Large intestine (tissue), 3 donors: ENCODE measurements at regions not wholly inside any gene's neighbourhood (a gene's known extent, or its start where the extent isn't known, plus 50 kb on each side); places are given as distances from the start of the nearest gene placed in this dataset.

Experiments
- DNase-seq, 2 donors: peaks; one replicate each; pipeline versions ENCODE4 v3.0.0 to v3.0.0-alpha.2; 2013
- H3K27ac ChIP-seq: one replicate; pipeline ENCODE4 v1.5.1; 2013; ENCODE audit warnings: low read length
- H3K27me3 ChIP-seq: 2 replicates; pipeline ENCODE4 v1.6.1; 2013; ENCODE audit warnings: low read length; ENCODE audit not compliant: control insufficient read depth, insufficient read depth
- H3K36me3 ChIP-seq: 2 replicates; pipeline ENCODE4 v1.6.1; 2013; ENCODE audit warnings: low read length; ENCODE audit not compliant: control insufficient read depth, insufficient read depth
- H3K4me1 ChIP-seq: one replicate; pipeline ENCODE4 v1.6.1; 2013; ENCODE audit warnings: low read length; ENCODE audit not compliant: control insufficient read depth, insufficient read depth
- H3K4me3 ChIP-seq: one replicate; pipeline ENCODE4 v1.5.1; 2013; ENCODE audit warnings: low read length
- H3K9me3 ChIP-seq: one replicate; pipeline ENCODE4 v1.6.1; 2013; ENCODE audit warnings: mild to moderate bottlenecking, low read depth, low read length, moderate library complexity; ENCODE audit not compliant: control insufficient read depth
- WGBS: methylation state at CpG from one replicate; pipeline ENCODE4 v1.1.5; 2013; ENCODE audit warnings: low lambda C conversion rate; ENCODE audit not compliant: insufficient coverage; 5-methylcytosine and 5-hydroxymethylcytosine counted together

DNA sequence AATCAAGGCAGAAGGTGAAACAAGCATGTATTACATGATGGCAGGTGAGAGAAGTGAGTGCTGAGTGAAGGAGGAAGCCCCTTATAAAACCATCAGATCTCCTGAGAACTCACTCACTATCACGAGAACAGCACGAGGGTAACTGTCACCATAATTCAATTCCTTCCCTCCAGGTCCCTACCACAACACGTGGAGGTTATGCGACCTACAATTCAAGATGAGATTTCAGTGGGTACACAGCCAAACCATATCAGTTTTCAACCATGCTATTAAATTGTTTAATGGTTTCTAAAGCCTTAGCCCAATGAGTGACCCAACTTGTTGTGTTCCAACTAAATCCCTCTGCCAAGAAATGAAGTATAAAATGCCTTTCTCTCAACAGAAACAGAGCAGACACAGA is 519.8 kb downstream of the GBA3 start:
- no CpG with 5 or more reads among the region's 4 CpGs for WGBS
- Histone ChIP-seq H3K36me3 (no peaks in the 10 kb centered on the region), H3K4me3 (no peak overlapping the region), H3K4me1 (no peaks in the 10 kb centered on the region), H3K27ac (no peak overlapping the region), H3K9me3 (no peaks in the 10 kb centered on the region), H3K27me3 (no peaks in the 10 kb centered on the region)
- DNase-seq, result no peak

DNA sequence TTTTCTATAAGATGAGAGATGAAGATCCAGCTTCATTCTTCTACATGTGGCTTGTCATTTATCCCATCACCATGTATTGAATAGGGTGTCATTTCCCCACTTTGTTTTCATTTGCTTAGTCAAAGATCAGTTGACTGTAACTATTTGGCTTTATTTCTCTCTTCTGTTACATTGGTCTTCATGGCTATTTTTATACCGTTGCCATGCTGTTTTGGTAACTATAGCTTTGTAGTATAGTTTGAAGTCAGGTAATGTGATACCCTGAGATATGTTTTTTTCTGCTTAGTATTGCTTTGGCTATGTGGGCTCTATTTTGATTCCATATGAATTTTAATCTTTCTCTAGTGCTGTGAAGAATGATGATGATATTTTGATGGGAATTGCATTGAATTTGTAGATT is 514.3 kb downstream of the GBA3 start:
- Histone ChIP-seq H3K27ac (no peak overlapping the region), H3K9me3 (peaks cover 3% of the 10 kb centered on the region), H3K36me3 (no peaks in the 10 kb centered on the region), H3K4me1 (no peaks in the 10 kb centered on the region), H3K27me3 (no peaks in the 10 kb centered on the region), H3K4me3 (no peak overlapping the region)
- no peak for DNase-seq
- 100% methylated on average over 1 of the region's 1 CpG for WGBS

DNA sequence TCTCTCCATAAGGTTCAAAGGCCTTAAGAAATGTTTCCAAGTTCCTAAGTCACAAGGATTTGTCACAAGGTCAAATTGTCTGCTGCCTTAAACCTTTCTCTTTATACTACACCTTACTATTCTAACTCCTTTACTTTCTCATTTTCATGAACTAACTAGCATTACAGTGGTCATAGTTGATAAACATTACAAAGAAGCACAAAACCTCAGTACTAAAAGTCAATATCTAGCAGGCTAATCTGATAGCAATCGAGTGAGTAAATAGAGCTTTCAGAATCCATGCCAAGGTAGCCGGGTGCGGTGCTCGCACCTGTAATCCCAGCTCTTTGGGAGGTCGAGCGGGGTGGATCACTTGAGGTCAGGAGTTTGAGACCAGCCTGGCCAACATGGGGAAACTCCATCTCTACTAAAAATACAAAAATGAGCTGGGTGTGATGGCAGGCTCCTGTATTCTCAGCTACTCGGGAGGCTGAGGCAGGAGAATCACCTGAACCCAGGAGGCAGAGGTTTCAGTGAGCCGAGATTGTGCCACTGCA is 510.0 kb downstream of the GBA3 start:
- H3K27ac ChIP-seq, result no peak overlapping the region
- no peaks in the 10 kb centered on the region for H3K27me3 ChIP-seq
- no peaks in the 10 kb centered on the region for H3K4me1 ChIP-seq
- H3K36me3 ChIP-seq, result no peaks in the 10 kb centered on the region
- H3K9me3 ChIP-seq, result peaks cover 3% of the 10 kb centered on the region
- no CpG with 5 or more reads among the region's 8 CpGs for WGBS
- H3K4me3 ChIP-seq, result no peak overlapping the region
- no peak for DNase-seq

DNA sequence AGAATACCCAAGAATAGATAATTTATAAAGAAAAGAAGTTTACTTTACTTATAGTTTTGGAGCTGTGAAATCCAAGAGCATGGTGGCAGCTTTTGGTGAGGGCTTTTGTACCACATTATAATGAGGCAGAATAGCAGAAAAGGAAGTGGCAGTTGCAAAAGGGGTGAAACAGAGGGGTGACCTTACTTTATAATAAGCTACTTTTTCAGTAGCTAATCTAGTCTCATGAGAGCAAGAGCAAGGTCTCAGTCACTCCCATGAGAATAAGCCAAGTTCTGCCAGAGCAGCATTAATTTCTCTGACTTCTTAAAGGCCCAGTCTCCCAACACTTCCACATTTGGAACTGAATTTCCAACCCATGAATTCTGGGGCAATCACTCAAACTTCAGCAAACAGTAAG is 502.0 kb downstream of the GBA3 start:
- H3K27me3 ChIP-seq, result no peaks in the 10 kb centered on the region
- no peak overlapping the region for H3K27ac ChIP-seq
- H3K4me1 ChIP-seq, result no peaks in the 10 kb centered on the region
- no peaks in the 10 kb centered on the region for H3K9me3 ChIP-seq
- no peaks in the 10 kb centered on the region for H3K36me3 ChIP-seq
- no peak for DNase-seq
- no peak overlapping the region for H3K4me3 ChIP-seq

DNA sequence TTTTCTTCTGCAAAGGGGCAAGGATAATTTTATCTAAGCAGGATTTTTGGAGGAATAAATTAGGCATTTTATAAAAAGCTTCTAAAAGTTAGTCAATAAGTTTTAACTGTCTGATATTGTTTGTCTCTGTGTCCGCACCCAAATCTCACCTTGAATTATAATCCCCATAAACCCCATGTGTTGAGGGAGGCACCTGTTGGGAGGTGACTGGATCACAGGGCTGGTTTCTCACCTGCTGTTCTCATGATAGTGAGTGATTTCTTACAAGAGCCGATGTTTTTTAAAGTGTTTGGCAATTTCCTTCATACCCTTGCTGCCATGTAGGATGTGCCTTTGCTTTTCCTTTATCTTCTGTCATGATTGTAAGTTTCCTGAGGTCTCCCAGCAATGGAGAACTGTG is 481.4 kb downstream of the GBA3 start:
- no peaks in the 10 kb centered on the region for H3K27me3 ChIP-seq
- no peaks in the 10 kb centered on the region for H3K9me3 ChIP-seq
- H3K27ac ChIP-seq, result no peak overlapping the region
- peaks cover 6% of the 10 kb centered on the region for H3K4me1 ChIP-seq
- DNase-seq, result no peak
- no peaks in the 10 kb centered on the region for H3K36me3 ChIP-seq
- H3K4me3 ChIP-seq, result no peak overlapping the region
- no CpG with 5 or more reads among the region's 2 CpGs for WGBS

DNA sequence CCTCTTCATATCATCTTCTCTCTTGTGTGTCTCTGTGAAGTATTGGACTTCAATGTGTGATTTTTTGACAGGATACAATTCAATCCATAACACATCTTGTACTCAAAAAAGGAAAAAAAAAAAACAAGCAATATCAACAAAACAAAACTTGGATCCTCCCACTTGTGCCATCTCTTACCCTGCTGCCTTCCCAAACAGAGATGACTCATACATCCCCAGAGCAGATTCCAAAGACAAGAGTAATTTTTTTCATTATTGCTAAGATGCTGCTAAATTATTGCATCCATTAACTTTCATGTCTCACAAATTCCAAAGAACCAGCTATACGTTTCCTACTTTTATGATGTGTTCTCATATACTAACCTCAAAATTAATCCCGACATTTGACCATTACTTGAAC is 479.2 kb downstream of the GBA3 start:
- peaks cover 6% of the 10 kb centered on the region for H3K4me1 ChIP-seq
- H3K9me3 ChIP-seq, result no peaks in the 10 kb centered on the region
- no peak overlapping the region for H3K27ac ChIP-seq
- DNase-seq, result no peak
- H3K36me3 ChIP-seq, result no peaks in the 10 kb centered on the region
- no peaks in the 10 kb centered on the region for H3K27me3 ChIP-seq
- WGBS, result 43% methylated on average over 2 of the region's 2 CpGs
- H3K4me3 ChIP-seq, result no peak overlapping the region

DNA sequence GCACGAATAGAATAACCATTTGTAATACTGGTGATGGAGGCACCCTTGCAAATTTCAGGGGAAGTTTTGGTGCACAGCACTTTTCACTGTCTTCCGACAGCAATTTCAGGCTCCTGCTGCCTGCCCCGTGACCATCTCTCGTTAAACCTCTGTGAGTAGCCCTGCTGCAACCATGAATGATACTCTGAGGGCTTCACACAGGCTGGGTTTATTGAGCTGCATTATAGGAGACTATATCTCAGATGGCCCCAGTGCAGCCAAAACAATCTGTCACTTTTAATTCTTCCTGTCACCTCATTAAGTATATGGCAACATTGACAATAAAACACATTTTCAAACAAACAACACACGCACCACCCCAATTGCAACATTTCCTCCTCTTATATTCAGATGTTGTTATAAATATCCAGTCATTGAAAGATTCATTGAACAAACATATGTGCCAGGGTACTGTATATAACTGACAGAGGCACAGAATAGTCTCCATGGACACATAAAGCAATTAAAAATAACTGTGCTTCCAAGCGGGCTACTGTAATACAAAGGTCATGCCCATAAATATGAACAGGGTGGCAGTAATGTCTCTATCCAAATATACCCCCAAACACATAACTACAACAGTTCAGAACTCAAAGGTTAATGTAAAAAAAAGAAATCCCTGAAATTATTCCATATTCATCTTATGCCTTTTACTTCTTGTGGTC is 477.0 kb downstream of the GBA3 start:
- no peak for DNase-seq
- no peak overlapping the region for H3K4me3 ChIP-seq
- no peak overlapping the region for H3K27ac ChIP-seq
- H3K27me3 ChIP-seq, result no peaks in the 10 kb centered on the region
- H3K36me3 ChIP-seq, result no peaks in the 10 kb centered on the region
- no peaks in the 10 kb centered on the region for H3K9me3 ChIP-seq
- no CpG with 5 or more reads among the region's 6 CpGs for WGBS
- peaks cover 6% of the 10 kb centered on the region for H3K4me1 ChIP-seq

DNA sequence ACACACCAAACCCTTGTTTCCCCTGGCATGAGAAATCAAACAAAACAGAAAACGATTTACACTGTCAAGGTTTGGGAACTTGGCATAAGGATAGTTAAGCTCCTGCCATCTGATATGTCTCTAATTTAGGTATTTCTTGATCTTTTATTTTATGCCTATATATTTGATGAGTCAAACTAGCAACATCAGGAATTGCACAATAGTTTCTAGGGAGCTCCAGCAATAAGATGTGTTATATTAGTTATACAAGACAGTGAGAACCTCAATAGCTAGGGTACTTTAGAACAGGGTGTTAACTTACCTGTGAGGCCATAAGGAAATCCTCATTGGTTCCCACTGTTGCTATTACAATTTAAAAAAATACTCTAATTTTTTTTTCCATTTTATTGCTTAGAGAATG is 474.2 kb downstream of the GBA3 start:
- no CpG with 5 or more reads among the region's 1 CpG for WGBS
- no peaks in the 10 kb centered on the region for H3K27me3 ChIP-seq
- no peak overlapping the region for H3K27ac ChIP-seq
- peaks cover 6% of the 10 kb centered on the region for H3K4me1 ChIP-seq
- H3K9me3 ChIP-seq, result no peaks in the 10 kb centered on the region
- H3K36me3 ChIP-seq, result no peaks in the 10 kb centered on the region
- H3K4me3 ChIP-seq, result no peak overlapping the region
- DNase-seq, result no peak

DNA sequence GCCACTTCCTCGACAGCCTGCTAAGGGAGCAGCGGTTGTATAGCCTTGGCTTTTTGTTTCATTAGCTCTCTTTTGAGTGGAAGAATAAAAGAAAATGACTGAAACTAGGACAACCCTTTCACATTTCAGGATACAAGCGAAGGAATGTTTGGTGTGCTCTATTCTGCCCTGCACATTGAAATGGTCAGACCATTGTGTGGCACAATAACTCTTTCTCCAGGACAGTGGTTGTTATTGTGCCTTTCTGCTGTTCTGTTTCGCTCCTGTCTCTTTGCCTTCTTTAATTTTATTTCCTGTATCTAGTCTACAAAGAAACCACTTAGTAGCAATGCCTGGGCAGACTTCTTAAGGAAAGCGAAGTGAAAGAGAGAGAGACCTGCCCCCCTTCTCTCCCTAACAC is 473.7 kb downstream of the GBA3 start:
- no CpG with 5 or more reads among the region's 5 CpGs for WGBS
- H3K27me3 ChIP-seq, result no peaks in the 10 kb centered on the region
- H3K36me3 ChIP-seq, result no peaks in the 10 kb centered on the region
- H3K9me3 ChIP-seq, result no peaks in the 10 kb centered on the region
- H3K27ac ChIP-seq, result no peak overlapping the region
- H3K4me3 ChIP-seq, result no peak overlapping the region
- no peak for DNase-seq
- peaks cover 6% of the 10 kb centered on the region for H3K4me1 ChIP-seq

DNA sequence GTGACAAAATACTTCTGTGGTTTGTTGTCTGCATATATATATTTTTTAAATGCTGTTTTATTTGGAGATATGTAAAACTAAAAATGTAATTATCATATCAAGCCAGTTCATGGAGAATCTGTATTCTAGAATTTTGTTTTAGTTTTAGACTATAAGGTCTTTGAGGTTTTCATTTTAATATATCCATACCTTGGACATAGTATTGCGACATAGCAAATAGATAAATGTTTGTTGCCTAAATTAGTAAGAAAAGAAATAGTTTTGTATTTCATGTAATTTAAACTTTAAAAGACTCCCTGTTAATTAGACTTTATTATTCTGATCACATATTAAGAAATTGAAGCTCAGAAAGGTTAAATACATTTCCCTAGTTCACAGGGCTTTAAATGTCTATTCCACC is 472.9 kb downstream of the GBA3 start:
- H3K27me3 ChIP-seq, result no peaks in the 10 kb centered on the region
- H3K9me3 ChIP-seq, result no peaks in the 10 kb centered on the region
- WGBS, result 100% methylated on average over 1 of the region's 1 CpG
- DNase-seq, result no peak
- no peak overlapping the region for H3K4me3 ChIP-seq
- H3K36me3 ChIP-seq, result no peaks in the 10 kb centered on the region
- no peak overlapping the region for H3K27ac ChIP-seq
- peaks cover 6% of the 10 kb centered on the region for H3K4me1 ChIP-seq
